WERI-Rb-1 (cell line): ENCODE measurements at regions not wholly inside any gene's neighbourhood (a gene's known extent, or its start where the extent isn't known, plus 50 kb on each side); places are given as distances from the start of the nearest gene placed in this dataset.
"Not testable (repeated sequence)": the region's sequence is repeated elsewhere in the genome, so short reads cannot be mapped to it uniquely, and the experiment has no call there.

Experiments used
- DNase-seq: peaks from one replicate; pipeline ENCODE4 v3.0.0-alpha.2; 2020
- H3K27ac ChIP-seq: fragments of 250-450 bp; sonication (Bioruptor Pico); 2 replicates; pipeline ENCODE4 v1.5.1; 2020; ENCODE audit warnings: mild to moderate bottlenecking, moderate library complexity
- H3K27me3 ChIP-seq: fragments of 250-450 bp; sonication (Bioruptor Pico); 2 replicates; pipeline ENCODE4 v1.5.1; 2021; ENCODE audit warnings: mild to moderate bottlenecking, low read depth, moderate library complexity; ENCODE audit not compliant: insufficient read depth, severe bottlenecking
- H3K36me3 ChIP-seq: fragments of 250-450 bp; sonication (Bioruptor Pico); 2 replicates; pipeline ENCODE4 v1.5.1; 2020; ENCODE audit warnings: mild to moderate bottlenecking, moderate library complexity
- H3K4me3 ChIP-seq: 2 replicates; pipeline ENCODE4 v1.5.1; 2011; ENCODE audit warnings: low read depth, mild to moderate bottlenecking, control low read depth, low read length
- H3K9me3 ChIP-seq: fragments of 250-450 bp; sonication (Bioruptor Pico); 2 replicates; pipeline ENCODE4 v1.5.1; 2021; ENCODE audit warnings: mild to moderate bottlenecking, moderate library complexity; ENCODE audit not compliant: severe bottlenecking
- TF ChIP-seq, protein P1 (sequence below): IDR thresholded peaks from 2 replicates; pipeline ENCODE4 v1.5.1; 2011; ENCODE audit warnings: low read depth, mild to moderate bottlenecking, control low read depth, inconsistent platforms, low read length

DNA sequence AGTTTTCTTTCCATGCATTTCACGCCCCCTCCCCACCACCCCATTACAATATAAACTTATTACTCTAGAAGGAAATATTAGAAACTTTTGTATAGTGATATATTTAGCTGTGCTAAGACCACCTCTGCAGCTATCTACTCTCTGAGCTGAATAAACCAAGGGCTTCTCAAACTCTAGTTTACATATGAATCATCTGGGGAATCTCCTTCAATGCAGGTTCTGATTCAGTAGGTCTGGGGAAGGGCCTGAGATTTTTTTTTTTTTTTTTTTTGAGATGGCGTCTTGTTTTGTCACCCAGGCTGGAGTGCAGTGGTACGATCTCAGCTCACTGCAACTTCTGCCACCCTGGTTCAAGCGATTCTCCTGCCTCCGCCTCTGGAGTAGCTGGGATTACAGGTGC is 67.6 kb upstream of the PRKG1 start:
- TF ChIP-seq, protein P1, sequence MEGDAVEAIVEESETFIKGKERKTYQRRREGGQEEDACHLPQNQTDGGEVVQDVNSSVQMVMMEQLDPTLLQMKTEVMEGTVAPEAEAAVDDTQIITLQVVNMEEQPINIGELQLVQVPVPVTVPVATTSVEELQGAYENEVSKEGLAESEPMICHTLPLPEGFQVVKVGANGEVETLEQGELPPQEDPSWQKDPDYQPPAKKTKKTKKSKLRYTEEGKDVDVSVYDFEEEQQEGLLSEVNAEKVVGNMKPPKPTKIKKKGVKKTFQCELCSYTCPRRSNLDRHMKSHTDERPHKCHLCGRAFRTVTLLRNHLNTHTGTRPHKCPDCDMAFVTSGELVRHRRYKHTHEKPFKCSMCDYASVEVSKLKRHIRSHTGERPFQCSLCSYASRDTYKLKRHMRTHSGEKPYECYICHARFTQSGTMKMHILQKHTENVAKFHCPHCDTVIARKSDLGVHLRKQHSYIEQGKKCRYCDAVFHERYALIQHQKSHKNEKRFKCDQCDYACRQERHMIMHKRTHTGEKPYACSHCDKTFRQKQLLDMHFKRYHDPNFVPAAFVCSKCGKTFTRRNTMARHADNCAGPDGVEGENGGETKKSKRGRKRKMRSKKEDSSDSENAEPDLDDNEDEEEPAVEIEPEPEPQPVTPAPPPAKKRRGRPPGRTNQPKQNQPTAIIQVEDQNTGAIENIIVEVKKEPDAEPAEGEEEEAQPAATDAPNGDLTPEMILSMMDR: no peak
- no peaks in the 10 kb centered on the region for H3K9me3 ChIP-seq
- H3K4me3 ChIP-seq: no peak overlapping the region
- no peaks in the 10 kb centered on the region for H3K36me3 ChIP-seq
- no peak overlapping the region for H3K27ac ChIP-seq
- peaks cover 14% of the 10 kb centered on the region for H3K27me3 ChIP-seq
- DNase-seq: no peak

DNA sequence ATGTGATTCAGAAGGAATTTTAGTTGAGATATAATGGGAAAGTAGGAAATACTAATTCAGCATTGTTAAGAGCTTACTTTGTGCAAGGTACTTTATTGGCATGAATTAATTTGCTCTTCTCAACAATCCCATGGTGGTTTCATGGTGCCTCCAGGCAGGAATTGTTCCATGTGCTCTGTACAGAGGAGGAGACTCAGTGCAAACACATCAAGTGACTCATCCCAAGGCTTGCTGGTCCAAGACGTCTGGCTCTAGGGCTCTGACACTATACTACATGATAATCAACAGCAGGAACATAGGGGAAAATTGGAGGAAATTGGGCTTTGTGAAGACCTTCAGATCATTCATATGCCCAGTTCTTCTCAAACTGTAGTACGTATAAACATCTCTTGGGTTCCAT is 66.5 kb upstream of the PRKG1 start:
- no peak for DNase-seq
- Histone ChIP-seq H3K27me3 (peaks cover 10% of the 10 kb centered on the region), H3K27ac (no peak overlapping the region), H3K9me3 (no peaks in the 10 kb centered on the region), H3K4me3 (no peak overlapping the region), H3K36me3 (no peaks in the 10 kb centered on the region)
- TF ChIP-seq, protein P1: no peak

- DNase-seq: no peak
Observed at GRCh38 chr10:51008346-51008745, 65.9 kb upstream of the PRKG1 start.

DNA sequence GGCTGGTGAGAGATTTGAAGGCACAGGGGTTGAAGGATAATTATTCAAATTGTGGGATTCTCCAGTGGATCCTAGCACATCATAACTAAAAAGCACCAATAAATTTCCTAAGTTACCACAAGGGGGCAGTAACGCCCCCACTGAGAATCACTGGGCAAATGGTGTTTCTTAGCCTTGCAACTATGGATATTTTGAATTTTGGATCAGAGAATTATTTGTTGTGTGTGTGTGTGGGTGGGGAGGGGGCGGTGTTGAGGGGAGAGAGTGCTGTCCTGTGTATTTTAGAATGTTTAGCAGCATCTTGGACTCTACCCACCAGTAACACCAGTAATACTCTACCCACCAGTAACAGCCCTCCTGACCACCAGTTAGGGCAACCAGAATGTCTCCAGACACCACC is 63.3 kb upstream of the PRKG1 start:
- Histone ChIP-seq H3K27me3 (no peaks in the 10 kb centered on the region), H3K9me3 (no peaks in the 10 kb centered on the region), H3K27ac (no peak overlapping the region), H3K4me3 (no peak overlapping the region), H3K36me3 (no peaks in the 10 kb centered on the region)
- TF ChIP-seq, protein P1: peak; percentile 15; the same call in 1 of the 2 replicates
- DNase-seq: no peak

More at GRCh38 chr10:51008346-51008745, 65.9 kb upstream of the PRKG1 start:
- H3K27me3 ChIP-seq: peaks cover 7% of the 10 kb centered on the region
- H3K4me3 ChIP-seq: no peak overlapping the region
- H3K36me3 ChIP-seq: no peaks in the 10 kb centered on the region
- TF ChIP-seq, protein P1: no peak
- H3K27ac ChIP-seq: no peak overlapping the region
- no peaks in the 10 kb centered on the region for H3K9me3 ChIP-seq

GRCh38 chr10:51012073-51012472 is 62.2 kb upstream of the PRKG1 start:
- no peak for DNase-seq
- TF ChIP-seq, protein P1: no peak
- no peaks in the 10 kb centered on the region for H3K36me3 ChIP-seq
- H3K27ac ChIP-seq: no peak overlapping the region
- no peaks in the 10 kb centered on the region for H3K9me3 ChIP-seq
- H3K27me3 ChIP-seq: no peaks in the 10 kb centered on the region
- H3K4me3 ChIP-seq: no peak overlapping the region

DNA sequence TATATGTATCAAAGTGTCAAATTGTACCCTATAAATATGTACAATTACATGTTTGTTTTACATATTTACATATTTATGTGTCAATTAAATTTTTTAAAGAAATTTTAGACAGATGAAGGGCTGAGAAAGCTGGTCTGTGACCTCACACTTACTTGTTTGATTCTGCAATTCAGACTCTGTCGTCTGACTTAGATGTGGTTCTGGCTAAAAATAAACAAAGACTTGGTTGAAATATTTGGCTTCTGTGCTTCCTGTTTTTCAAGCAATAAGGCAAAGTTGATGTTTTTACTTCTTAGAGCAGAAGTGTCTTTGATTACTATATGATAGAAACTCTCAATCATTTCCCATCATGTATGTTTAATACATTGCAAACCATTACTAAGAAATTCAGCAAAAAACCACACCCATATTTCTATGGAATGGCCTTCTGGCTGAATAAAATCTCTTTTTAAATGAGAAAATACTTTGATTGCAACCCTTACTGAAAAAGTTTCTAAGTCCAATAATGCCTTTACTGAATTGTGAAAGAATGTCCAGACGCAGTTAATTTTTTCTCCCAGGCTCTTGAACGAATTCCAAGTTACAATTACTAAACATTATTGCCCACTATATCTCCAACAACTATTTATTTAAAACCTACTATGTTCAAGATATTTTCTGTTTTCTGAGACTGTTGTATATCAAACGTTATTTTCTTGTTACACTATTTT is 59.5 kb upstream of the PRKG1 start:
- Histone ChIP-seq H3K36me3 (no peaks in the 10 kb centered on the region), H3K4me3 (no peak overlapping the region), H3K27me3 (no peaks in the 10 kb centered on the region), H3K9me3 (no peaks in the 10 kb centered on the region), H3K27ac (no peak overlapping the region)
- TF ChIP-seq, protein P1: no peak
- no peak for DNase-seq

DNA sequence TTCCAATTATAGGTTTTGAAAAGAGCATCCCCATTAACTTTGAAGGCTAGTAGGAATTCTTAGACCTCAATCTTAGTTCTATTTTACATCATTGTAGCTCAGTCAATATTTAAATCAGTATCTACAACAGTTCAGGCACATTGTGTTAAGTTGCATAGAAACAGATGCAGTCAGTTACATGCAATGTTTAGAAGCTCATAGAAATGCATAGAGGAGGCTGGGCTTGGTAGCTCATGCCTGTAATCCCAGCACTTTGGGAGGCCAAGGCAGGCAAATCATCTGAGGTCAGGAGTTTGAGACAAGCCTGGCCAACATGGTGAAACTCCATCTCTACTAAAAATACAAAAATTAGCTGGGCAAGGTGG is 58.9 kb upstream of the PRKG1 start:
- H3K4me3 ChIP-seq, H3K27me3 ChIP-seq, H3K27ac ChIP-seq, H3K36me3 ChIP-seq, H3K9me3 ChIP-seq, DNase-seq: not testable (repeated sequence)
